Left lobe of liver (tissue), 2 donors: ENCODE measurements at regions not wholly inside any gene's neighbourhood (a gene's known extent, or its start where the extent isn't known, plus 50 kb on each side); places are given as distances from the start of the nearest gene placed in this dataset.
"Not testable (repeated sequence)": the region's sequence is repeated elsewhere in the genome, so short reads cannot be mapped to it uniquely, and the experiment has no call there.

Experiments
- ATAC-seq: fragments of 200-7000 bp; cut with Tn5 transposase; one replicate; pipeline ENCODE4 v1.9.1; 2020; ENCODE audit warnings: mild to moderate bottlenecking, moderate library complexity
- DNase-seq: peaks from one replicate; pipeline ENCODE4 v3.0.0-alpha.2; 2020; ENCODE audit warnings: low spot score
- donor health status: DM: no; HTN: no; CAD: no; lungs with moderate emphysema.
- donor health status: DM: no; HTN: yes; CAD: no.

- DNase-seq: no peak
- no peak for ATAC-seq
Observed at GRCh38 chr15:96165081-96165480, 165.4 kb upstream of the NR2F2 start.

- ATAC-seq (no peak), DNase-seq (no peak)
Observed at GRCh38 chr15:96165775-96166174, 164.7 kb upstream of the NR2F2 start.

GRCh38 chr15:96166223-96167200 lies 164.0 kb upstream of the NR2F2 start:
- no peak for DNase-seq
- no peak for ATAC-seq

GRCh38 chr15:96170616-96170978 lies 159.9 kb upstream of the NR2F2 start:
- not testable (repeated sequence) for DNase-seq, ATAC-seq

- ATAC-seq: peak; percentile 88
- DNase-seq: peak; percentile 71
Observed at GRCh38 chr15:96170979-96171739, 159.3 kb upstream of the NR2F2 start.

GRCh38 chr15:96171853-96172296 lies 158.6 kb upstream of the NR2F2 start:
- peak; percentile 74 for DNase-seq
- ATAC-seq: peak; percentile 77

- ATAC-seq (no peak), DNase-seq (no peak)
Observed at GRCh38 chr15:96172417-96172816, 158.1 kb upstream of the NR2F2 start.

GRCh38 chr15:96176831-96177230 lies 153.7 kb upstream of the NR2F2 start:
- ATAC-seq (no peak), DNase-seq (no peak)

GRCh38 chr15:96177279-96177678 lies 153.2 kb upstream of the NR2F2 start:
- DNase-seq: no peak
- no peak for ATAC-seq

GRCh38 chr15:96180087-96180748 lies 150.3 kb upstream of the NR2F2 start:
- DNase-seq: no peak
- no peak for ATAC-seq

GRCh38 chr15:96181217-96181616 lies 149.3 kb upstream of the NR2F2 start:
- ATAC-seq (no peak), DNase-seq (no peak)

- peak; percentile 74 for ATAC-seq
- DNase-seq: peak; percentile 79
Observed at GRCh38 chr15:96181873-96182301, 148.6 kb upstream of the NR2F2 start.

GRCh38 chr15:96182736-96183513 lies 147.6 kb upstream of the NR2F2 start:
- ATAC-seq: no peak
- no peak for DNase-seq

GRCh38 chr15:96183514-96183850 lies 147.0 kb upstream of the NR2F2 start:
- peak; percentile 61 for DNase-seq
- ATAC-seq: peak; percentile 54

GRCh38 chr15:96183867-96184266 lies 146.6 kb upstream of the NR2F2 start:
- DNase-seq: no peak
- peak; percentile 68 for ATAC-seq

- ATAC-seq: peak; percentile 63
- peak; percentile 55 for DNase-seq
Observed at GRCh38 chr15:96184297-96184696, 146.2 kb upstream of the NR2F2 start.

GRCh38 chr15:96186105-96186504 lies 144.4 kb upstream of the NR2F2 start:
- DNase-seq (no peak), ATAC-seq (no peak)

- DNase-seq (no peak), ATAC-seq (no peak)
Observed at GRCh38 chr15:96187341-96188305, 142.9 kb upstream of the NR2F2 start.

- ATAC-seq: no peak
Observed at GRCh38 chr15:96197721-96198120, 132.8 kb upstream of the NR2F2 start.

More at GRCh38 chr15:96197721-96198120, 132.8 kb upstream of the NR2F2 start:
- no peak for DNase-seq
